DMS114 treated with DMSO at 0.1 percent for 48 hours (cell line): ENCODE measurements at regions not wholly inside any gene's neighbourhood (a gene's known extent, or its start where the extent isn't known, plus 50 kb on each side); places are given as distances from the start of the nearest gene placed in this dataset.

Experiments
- DNase-seq: peaks from one replicate; lab custom pipeline; 2025; ENCODE audit not compliant: unreplicated experiment; lab: John Stamatoyannopoulos, UW

DNA sequence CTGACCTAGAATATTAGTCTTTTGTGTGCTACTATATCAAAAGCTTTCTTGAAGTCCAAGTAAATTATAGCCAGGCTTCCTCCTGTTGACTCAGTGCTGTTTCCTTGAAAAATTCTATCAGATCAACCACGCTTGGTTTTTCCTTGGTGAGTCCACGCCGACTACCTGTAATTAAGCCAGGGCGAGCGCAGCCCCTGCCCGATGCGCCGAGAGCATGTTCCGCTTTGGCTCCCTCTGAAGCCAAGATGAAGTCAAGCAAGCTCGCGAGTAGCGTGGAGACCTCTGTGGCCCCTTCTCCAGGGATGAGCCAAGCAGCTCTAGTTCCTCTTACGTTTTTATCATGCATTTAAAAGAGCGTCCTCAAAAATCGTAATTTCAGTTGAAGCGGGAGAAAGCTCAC is 641.2 kb downstream of the CDH26 start:
- no peak for DNase-seq

DNA sequence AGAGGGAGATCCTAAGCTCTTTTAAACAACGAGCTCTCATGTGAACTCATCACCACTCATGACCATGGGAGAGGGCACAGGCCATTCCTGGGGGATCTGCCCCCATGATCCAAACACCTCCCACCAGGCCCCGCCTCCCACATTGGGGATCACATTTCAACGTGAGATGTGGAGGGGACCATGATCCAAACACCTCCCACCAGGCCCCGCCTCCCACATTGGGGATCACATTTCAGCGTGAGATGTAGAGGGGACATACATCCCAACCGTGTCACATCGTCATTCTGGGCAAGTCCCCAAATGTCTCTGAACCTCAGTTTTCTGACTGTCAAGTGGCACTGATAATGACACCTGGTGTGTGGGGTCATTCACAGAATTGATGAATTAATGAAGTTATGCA is 641.8 kb downstream of the CDH26 start:
- no peak for DNase-seq

DNA sequence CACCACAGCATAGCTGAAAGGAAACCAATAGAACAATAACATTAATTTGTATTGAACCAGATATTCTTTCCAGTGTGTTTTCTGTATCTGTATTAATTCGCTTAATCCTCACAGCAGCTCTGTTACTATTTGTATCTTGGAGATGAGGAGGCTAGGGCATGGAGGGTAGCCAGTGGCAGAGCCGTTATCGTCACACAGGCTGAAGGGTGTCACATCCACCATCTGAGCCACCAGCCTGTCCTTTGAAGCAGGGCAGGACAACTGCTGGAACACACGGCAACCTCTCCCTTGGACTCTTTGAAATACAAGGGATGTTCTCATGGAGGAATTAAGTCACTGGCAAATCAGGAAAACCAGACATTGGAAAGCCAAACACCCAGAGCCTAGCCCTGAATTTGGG is 628.0 kb upstream of the CDH4 start:
- no peak for DNase-seq

DNA sequence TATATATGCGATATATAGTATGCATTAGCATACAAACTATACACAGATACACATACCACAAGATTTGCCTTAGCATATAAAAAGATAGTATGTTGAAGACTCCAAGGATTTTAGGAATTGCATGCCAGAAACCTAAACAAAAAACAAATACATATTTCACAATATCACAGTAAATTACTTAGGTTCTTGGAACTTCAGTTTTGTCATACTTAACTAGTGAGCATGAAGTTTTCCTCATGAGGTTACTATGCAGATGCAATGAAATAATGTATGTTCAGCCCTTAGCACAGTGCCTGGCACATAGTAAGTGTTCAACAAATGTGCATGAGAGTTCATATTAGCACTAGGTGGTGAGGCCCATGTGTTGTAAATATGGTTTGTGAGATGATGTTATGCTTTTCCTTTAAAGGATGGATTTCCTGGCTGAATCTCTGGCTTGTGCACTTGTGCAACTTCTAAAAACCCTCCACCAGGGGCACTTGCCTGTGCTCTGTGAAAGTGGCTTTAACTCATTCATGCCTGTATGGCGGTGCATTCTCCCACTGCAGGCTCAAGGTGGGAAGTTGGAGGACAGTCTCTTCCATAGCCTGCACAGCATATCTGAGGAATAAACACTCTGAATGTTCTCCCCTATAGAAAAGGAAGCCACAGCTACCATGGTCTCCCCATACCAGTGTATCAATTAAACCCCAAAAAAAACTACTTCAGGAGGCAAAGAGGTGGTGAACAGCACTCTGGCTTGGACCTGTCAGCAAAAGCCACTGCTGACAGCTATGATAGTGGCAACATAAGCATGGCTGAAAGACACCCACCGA is 624.1 kb upstream of the CDH4 start:
- no peak for DNase-seq

DNA sequence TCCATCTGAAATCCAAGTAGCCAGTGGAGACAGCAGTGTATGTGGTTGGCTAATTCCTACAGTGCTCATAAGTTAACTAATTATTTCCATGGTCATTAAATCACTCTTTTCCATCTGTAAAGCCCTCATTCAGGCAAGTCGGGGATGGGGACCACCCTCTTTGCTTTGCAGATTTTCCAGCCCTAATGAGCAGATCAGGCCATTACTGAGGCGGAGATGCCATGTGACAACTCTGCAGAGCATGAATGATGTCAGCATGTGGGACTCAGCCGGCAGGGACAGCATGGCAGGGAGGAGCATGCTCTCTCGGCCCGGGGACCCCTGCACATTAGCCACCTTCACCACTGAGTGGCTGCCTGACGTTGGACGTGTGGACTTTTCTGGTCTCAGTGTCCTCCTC is 623.3 kb upstream of the CDH4 start:
- DNase-seq, result no peak

DNA sequence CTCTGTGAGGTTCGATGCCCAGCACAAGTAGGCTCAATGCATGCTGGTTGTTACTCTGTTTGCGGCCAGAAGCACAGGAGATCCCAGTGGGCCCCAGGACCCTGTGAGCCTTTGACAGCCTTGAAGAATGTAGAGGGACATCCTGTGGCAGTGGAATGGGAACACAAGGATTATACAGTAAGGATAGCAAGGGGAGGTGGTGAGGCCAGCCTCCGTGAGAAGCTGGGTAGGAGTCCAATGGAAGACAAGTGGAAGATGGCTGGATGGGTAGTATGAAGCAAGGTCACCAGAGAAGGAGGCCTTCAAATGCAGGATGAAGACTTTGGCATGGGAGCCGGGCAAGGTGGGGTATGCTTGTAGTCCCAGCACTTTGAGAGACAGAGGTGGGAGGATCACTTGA is 622.9 kb upstream of the CDH4 start:
- DNase-seq, result no peak

DNA sequence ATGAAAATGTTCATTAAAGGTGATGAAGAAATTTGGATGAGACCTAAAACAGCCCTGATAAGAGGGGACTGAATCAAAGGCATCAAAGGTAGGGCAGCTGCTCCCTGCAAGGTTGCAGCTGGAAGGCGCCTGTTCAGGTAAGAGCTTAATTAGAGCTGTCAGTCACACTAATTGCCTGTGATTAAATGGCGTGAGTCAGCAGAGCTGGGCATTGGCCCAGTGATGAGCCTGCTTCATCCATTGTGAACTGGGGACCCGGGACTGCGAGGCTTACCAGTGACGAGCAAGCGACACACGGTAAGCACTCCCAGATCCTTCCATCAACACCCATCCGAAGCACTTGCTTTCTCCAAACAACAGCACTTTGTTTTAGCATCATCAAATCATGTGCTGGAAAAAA is 621.5 kb upstream of the CDH4 start:
- DNase-seq, result no peak

DNA sequence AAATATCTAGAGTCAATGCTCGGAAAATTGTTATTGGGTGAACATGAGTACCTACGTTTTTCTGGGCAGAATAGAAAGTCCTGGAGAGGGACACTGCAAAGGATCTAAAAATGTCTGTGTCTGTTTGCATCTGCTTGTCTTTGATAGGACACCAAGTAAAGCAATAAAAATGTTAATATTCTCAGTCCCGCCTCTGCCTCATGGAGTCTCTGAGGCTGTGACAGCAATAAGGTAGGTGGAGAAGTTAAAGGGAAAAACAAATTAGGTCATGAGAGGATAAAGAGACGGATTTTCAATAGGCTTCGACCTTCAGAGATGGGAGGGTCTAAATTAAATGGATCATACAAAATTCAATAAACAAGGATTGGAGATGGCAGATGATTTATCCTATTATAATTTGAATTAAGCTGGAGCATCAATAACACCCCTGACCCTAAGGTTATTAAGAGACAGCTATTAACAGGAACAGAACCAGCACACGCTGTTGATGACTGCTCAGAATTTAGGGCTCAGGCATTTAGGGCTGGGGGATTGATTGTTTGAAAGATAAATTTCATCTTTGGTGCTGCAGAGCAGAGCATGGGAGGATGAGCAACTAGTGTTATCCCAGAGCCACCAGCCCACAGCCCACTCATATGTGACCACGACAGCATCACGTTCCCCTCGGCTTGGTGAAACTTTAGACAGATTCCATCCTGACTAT is 620.3 kb upstream of the CDH4 start:
- DNase-seq, result no peak

DNA sequence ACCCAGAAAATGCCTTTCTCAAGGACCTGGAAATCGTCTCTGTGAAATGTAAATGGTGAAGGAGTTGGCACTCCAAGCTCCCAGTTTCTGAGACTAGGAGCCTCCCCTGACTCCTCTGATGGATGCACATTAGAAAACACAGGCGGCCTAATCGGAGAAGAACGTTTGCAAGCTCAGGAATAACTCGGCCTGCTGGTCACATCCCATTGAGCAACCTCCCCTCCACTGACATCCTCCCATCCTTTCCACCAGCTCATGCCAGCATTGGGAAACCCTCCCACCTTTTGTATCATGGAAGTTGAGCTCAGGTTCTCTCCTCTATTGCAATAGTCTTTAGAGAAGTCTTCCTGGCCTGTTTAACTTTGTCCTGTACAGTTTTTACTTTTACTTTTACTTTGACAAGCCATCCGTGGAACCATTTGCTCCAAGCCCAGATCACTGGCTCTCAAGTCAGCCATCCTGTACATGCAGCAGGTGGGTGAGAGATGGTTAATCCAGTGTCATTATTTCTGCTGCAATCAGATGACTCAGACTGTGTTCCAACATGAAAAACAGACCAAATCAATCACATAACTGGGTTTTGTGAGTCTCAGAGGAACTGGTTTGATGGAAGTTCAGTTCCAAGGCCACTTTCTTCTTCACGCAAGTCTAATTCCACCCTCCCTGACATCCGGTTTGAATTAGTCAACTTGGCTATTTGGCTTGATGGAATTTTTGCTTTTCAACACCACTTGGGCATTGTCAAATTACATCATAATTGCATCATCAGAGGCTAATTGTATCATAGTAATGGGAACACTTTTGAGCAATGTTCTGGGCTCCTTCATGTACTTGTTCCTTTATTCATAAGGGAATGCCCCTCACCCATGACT is 619.4 kb upstream of the CDH4 start:
- DNase-seq, result no peak

DNA sequence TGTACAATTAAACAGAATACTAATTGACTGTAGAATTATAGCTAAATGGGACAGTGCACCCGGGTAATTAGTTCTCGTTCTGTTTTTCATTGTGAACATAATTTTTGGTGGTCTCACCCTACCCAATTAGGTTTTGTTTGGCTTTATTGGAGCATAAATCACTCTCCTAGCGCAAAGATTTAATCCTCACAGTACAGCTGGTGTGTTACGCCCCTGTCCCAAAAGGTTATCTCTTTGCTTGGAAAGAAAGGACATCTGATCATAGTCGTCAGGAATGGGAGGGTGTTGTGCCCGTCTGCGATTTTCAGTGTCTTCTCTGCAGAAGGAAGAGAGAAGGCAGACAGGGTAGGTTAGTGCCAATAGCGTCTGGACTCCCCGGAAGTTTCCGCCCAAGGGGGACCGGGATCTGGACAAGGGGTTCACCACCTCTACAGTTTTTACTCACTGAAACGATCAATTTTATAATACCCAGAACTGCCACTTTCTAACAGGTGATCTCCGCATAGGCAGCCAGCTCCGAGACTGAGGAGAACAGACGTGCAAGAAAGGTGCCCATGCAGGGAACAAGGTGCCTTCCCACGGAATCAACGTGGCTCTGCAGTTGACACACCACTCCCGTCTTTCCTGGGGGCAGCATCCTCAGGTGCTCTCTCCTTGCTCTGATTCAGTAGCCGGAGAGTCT is 617.4 kb upstream of the CDH4 start:
- no peak for DNase-seq

DNA sequence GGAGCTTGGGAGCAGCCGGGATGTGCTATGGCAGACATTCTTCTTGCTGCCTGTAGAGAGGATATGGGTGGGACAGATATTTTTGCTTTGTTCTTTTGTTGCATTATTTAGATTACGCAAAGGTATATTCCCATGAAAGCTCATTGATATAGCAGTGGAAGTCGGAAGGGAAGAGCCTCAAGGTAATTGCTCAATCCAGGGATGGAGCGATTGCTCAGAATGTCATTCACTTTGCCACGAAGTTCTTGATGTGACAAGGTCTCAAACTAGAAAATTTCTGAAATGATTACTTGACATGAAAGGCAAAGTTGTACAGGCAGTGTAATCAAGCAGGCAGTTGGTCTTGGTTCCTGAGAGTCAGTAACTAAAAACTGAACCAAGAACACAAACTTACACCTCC is 615.6 kb upstream of the CDH4 start:
- DNase-seq, result no peak

DNA sequence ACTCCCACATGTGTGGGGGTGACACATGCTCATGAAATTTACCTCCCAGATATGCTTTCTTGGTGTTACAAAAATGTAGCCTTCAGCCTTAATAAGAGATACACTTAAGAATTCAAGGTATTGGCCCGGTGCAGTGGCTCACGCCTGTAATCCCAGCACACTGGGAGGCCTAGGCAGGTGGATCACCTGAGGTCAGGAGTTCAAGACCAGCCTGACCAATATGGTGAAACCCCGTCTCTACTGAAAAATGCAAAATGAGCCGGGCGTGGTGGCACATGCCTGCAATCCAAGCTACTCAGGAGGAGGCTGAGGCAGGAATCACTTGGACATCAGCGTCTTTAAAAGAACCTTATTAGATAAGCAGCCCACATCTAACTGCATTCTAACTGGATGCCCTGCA is 614.3 kb upstream of the CDH4 start:
- DNase-seq, result no peak

DNA sequence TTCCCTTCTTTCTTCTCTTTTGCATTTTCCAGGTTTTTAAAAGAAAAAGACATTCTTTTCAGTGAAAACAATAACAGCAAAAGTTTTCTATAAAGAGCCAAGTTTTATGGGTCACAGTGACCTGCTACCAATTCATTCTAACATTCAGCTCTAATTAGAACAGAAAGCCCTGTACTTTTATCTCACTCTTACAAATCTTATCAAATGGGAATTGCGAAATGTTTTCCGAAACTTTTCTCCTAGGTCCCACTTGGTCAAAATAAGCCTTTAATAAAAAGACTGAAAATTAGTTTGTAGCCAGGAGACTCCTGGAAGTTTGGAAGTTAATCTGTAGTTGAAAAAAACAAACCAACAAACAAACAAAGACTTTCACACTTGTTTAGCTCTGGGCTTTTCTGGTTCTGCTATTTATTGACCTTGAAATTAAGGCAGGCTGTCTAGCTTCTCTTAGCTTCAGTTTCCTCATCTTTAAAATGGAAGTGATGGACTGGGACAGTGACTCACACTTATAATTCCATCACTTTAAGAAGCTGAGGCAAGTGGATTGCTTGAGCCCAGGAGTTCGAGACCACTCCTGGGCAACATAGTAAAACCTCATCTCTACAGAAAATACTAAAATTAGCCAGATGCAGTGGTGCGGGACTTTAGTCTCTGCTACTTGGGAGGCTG is 613.5 kb upstream of the CDH4 start:
- DNase-seq, result no peak

DNA sequence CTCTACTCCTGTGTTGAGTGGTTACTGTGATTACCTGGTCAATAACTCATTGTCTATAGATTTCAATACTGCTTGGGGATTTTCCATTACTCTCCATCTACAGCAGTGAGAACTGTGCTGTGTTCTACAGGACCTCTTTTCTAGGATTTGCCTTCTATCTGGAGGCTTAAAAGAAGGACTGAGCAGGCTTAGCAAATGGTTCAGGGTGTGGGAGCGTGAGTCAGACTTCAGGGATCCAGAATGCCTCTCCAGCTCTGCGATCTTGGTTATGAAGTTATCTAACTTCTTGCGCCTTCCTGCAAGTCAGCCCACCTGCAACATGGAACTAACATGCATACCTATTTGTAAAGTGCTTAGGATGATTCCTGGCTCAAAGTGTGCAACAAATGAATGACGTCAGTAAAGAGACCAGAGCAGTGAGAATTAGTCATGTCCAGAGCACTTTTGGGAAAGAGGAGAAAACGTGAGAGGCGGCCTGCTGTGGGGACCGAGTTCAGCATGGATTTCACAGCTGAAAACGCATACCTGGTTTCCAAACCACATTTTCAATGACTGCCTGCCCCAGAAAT is 610.1 kb upstream of the CDH4 start:
- DNase-seq, result no peak

DNA sequence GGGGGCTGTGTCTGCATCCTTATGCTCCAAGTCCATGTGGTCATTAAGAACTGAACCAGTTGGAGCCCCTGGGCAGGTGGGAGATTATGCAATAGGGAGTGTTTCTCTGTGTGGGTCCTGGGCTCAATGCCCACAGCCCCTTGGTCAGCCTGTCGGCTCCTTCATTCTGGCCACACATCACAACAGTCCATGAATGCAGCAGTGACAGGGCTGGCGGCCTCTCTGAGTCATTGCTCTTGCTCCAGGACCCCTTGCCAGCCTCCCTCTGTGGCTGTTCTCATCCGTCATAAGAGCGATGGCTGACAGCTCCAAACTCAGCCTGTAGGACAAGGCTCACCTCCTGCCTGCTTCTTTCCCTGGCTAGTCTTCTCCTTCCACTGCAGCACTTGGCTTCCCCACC is 609.5 kb upstream of the CDH4 start:
- no peak for DNase-seq

DNA sequence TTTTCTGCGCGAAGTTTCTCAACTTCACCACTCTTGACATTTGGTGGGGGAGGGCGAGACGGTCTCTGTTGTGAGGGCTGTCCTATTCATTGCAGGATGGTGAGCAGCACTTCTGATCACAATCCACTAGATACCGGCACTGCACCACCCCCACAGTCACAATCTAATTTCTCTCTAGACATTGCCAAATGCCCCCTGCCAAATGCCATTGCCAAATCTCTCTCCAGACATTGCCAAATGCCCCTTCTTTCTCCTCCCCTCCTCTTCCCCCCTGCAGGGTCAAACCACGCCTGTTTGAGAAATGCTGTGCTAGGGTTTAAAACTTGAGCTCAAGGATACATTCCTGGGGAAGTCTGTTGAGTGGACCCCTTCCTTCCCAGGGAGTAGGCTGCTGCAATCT is 603.5 kb upstream of the CDH4 start:
- DNase-seq, result no peak

DNA sequence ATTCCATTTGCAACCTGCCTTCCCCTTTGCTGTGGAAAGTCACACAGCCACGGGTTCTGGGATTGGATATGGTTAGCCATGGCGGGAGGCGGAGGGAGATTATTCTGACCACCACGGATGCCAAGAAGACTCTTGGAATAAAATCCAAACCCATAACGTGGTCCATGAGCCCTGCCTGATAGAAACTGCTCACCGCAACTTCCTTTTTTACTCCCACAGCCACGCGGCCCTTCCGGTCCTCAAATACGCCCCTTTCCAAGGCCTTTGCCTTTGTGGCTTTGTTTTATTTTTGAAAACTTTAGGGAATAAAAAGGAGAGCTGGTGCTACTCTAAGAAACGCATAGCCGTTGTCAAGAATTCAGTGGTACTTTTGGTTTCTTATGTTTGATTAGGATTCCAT is 602.5 kb upstream of the CDH4 start:
- DNase-seq, result no peak

DNA sequence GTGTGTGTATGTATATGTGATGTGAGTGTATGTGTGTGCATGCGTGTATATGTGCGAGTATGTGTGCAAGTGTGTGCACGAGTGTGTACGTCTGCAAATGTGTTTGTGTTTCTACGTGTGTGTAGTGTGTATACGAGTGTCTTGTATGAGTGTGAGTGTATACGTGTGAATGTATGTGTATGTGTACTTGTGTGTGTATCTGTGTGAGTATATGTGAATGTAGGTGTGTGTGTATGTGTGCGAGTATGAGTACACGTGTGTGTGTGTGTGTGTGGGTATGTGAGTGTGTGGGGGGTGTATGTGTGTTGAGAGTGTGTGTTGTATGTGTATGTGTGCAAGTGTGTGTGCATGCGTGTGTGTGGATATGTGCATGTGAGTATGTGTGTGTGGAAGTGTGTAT is 602.0 kb upstream of the CDH4 start:
- DNase-seq, result no peak

DNA sequence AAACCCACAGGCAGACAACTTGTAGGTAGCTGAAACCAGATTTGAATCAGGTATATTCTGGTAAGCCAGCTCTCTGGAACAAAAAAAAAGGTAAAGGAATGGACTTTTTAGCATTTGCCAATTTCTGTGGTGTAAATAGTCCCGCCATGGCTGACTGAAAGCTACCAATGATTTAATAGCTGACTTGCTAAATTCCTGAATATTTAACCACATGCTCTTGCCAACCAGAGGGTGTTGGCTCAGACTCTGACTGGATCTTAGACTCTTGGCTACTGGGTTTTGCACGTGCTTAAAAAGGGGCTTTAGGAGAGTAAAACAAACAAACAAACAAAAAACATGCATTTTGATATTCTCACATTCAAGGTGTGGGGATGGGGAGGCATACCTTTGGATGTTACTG is 600.0 kb upstream of the CDH4 start:
- DNase-seq, result no peak

DNA sequence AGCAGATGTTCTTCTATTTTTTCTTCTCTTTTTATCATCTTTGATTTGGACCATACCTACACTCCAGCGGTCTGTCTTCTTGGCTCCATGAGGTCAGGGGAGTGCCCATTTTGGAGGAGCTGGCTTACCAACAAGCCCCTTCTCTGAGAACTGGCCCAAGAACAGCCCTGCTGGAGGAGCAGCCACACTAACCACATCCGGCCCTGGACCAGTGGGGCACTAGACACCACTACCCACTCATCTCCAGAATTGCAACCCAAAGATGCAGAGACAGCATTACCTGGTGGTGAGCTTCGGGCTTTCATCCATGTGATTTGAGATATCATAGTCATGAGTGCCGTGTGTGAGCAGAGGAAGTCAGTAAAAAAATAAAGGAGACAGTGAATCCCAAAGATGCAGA is 599.4 kb upstream of the CDH4 start:
- no peak for DNase-seq
